Stimulated activated effector memory CD8-positive, alpha-beta T cell treated with anti-CD3 and anti-CD28 coated beads, Interleukin-12 subunit alpha, Interleukin-12 subunit beta, amount 100 ng/mL, for 72 hours (primary cell): ENCODE measurements at regions not wholly inside any gene's neighbourhood (a gene's known extent, or its start where the extent isn't known, plus 50 kb on each side); places are given as distances from the start of the nearest gene placed in this dataset.

Experiments used
- ATAC-seq: fragments of 150-1000 bp; cut with Tn5 transposase; 2 replicates; pipeline ENCODE4 v1.10.0; 2021
- DNase-seq, 2 donors: peaks; one replicate each; pipeline ENCODE4 v3.0.0; 2021 to 2022; ENCODE audit warnings: low spot score in 2 of 2
- H3K27ac Mint-ChIP-seq: one replicate; pipeline ENCODE4 v1.8.0; 2022; ENCODE audit warnings: mild to moderate bottlenecking, mixed read lengths
- H3K36me3 Mint-ChIP-seq: one replicate; pipeline ENCODE4 v1.8.0; 2022; ENCODE audit warnings: mild to moderate bottlenecking, mixed read lengths
- H3K4me1 Mint-ChIP-seq: one replicate; pipeline ENCODE4 v1.8.0; 2022; ENCODE audit warnings: mixed read lengths
- H3K4me3 Mint-ChIP-seq: one replicate; pipeline ENCODE4 v1.8.0; 2022; ENCODE audit warnings: mild to moderate bottlenecking, mixed read lengths
- H3K9me3 Mint-ChIP-seq: one replicate; pipeline ENCODE4 v1.8.0; 2022; ENCODE audit warnings: mixed read lengths

GRCh38 chr4:158005021-158005420 is 167.8 kb downstream of the GASK1B start:
- ATAC-seq: no peak
- Mint-ChIP-seq H3K27ac (no peak overlapping the region), H3K36me3 (no peaks in the 10 kb centered on the region), H3K4me3 (no peak overlapping the region), H3K9me3 (peaks cover 2% of the 10 kb centered on the region), H3K4me1 (no peaks in the 10 kb centered on the region)
- DNase-seq: no peak

GRCh38 chr4:158004101-158004500 is 168.7 kb downstream of the GASK1B start:
- no peaks in the 10 kb centered on the region for H3K36me3 Mint-ChIP-seq
- DNase-seq (no peak), ATAC-seq (no peak)
- no peaks in the 10 kb centered on the region for H3K9me3 Mint-ChIP-seq
- no peak overlapping the region for H3K27ac Mint-ChIP-seq
- H3K4me1 Mint-ChIP-seq: no peaks in the 10 kb centered on the region
- H3K4me3 Mint-ChIP-seq: no peak overlapping the region

GRCh38 chr4:158003212-158003611 is 169.6 kb downstream of the GASK1B start:
- no peak overlapping the region for H3K27ac Mint-ChIP-seq
- H3K4me3 Mint-ChIP-seq: no peak overlapping the region
- H3K9me3 Mint-ChIP-seq: no peaks in the 10 kb centered on the region
- H3K36me3 Mint-ChIP-seq: no peaks in the 10 kb centered on the region
- no peak for DNase-seq
- no peak for ATAC-seq
- H3K4me1 Mint-ChIP-seq: no peaks in the 10 kb centered on the region

GRCh38 chr4:158002173-158002572 is 170.7 kb downstream of the GASK1B start:
- Mint-ChIP-seq H3K27ac (no peak overlapping the region), H3K4me1 (no peaks in the 10 kb centered on the region), H3K9me3 (no peaks in the 10 kb centered on the region), H3K36me3 (no peaks in the 10 kb centered on the region), H3K4me3 (no peak overlapping the region)
- ATAC-seq (no peak), DNase-seq (no peak)

GRCh38 chr4:158001756-158002155 is 171.1 kb downstream of the GASK1B start:
- Mint-ChIP-seq H3K27ac (no peak overlapping the region), H3K9me3 (no peaks in the 10 kb centered on the region), H3K4me1 (no peaks in the 10 kb centered on the region), H3K4me3 (no peak overlapping the region), H3K36me3 (no peaks in the 10 kb centered on the region)
- no peak for DNase-seq
- ATAC-seq: no peak

- no peaks in the 10 kb centered on the region for H3K9me3 Mint-ChIP-seq
- ATAC-seq (no peak), DNase-seq (no peak)
- no peaks in the 10 kb centered on the region for H3K36me3 Mint-ChIP-seq
- no peak overlapping the region for H3K4me3 Mint-ChIP-seq
- H3K27ac Mint-ChIP-seq: no peak overlapping the region
- no peaks in the 10 kb centered on the region for H3K4me1 Mint-ChIP-seq
Observed at GRCh38 chr4:157999723-158000122, 173.1 kb downstream of the GASK1B start.

GRCh38 chr4:157997296-157997695 is 175.5 kb downstream of the GASK1B start:
- ATAC-seq: no peak
- no peak for DNase-seq
- Mint-ChIP-seq H3K36me3 (no peaks in the 10 kb centered on the region), H3K9me3 (no peaks in the 10 kb centered on the region), H3K4me1 (no peaks in the 10 kb centered on the region), H3K4me3 (no peak overlapping the region), H3K27ac (no peak overlapping the region)

- no peaks in the 10 kb centered on the region for H3K36me3 Mint-ChIP-seq
- H3K4me3 Mint-ChIP-seq: no peak overlapping the region
- no peaks in the 10 kb centered on the region for H3K9me3 Mint-ChIP-seq
- no peaks in the 10 kb centered on the region for H3K4me1 Mint-ChIP-seq
- H3K27ac Mint-ChIP-seq: no peak overlapping the region
- ATAC-seq (no peak), DNase-seq (no peak)
Observed at GRCh38 chr4:157996061-157997028, 176.5 kb downstream of the GASK1B start.

GRCh38 chr4:157994863-157995262 is 178.0 kb downstream of the GASK1B start:
- ATAC-seq: no peak
- Mint-ChIP-seq H3K9me3 (no peaks in the 10 kb centered on the region), H3K4me1 (no peaks in the 10 kb centered on the region), H3K27ac (no peak overlapping the region), H3K4me3 (no peak overlapping the region), H3K36me3 (no peaks in the 10 kb centered on the region)
- DNase-seq: no peak

GRCh38 chr4:157992948-157993839 is 179.6 kb downstream of the GASK1B start:
- Mint-ChIP-seq H3K36me3 (no peaks in the 10 kb centered on the region), H3K27ac (no peak overlapping the region), H3K9me3 (no peaks in the 10 kb centered on the region), H3K4me3 (no peak overlapping the region), H3K4me1 (no peaks in the 10 kb centered on the region)
- ATAC-seq (no peak), DNase-seq (no peak)

- Mint-ChIP-seq H3K4me3 (no peak overlapping the region), H3K9me3 (no peaks in the 10 kb centered on the region), H3K27ac (no peak overlapping the region), H3K36me3 (no peaks in the 10 kb centered on the region), H3K4me1 (no peaks in the 10 kb centered on the region)
- DNase-seq: peak; percentile 11 to 48
- ATAC-seq: no peak
Observed at GRCh38 chr4:157992038-157992705, 180.7 kb downstream of the GASK1B start.

- no peak overlapping the region for H3K27ac Mint-ChIP-seq
- H3K9me3 Mint-ChIP-seq: peaks cover 5% of the 10 kb centered on the region
- no peak overlapping the region for H3K4me3 Mint-ChIP-seq
- H3K4me1 Mint-ChIP-seq: no peaks in the 10 kb centered on the region
- ATAC-seq: no peak
- DNase-seq: no peak
- H3K36me3 Mint-ChIP-seq: no peaks in the 10 kb centered on the region
Observed at GRCh38 chr4:157988641-157989040, 184.2 kb downstream of the GASK1B start.

- no peak for DNase-seq
- H3K4me3 Mint-ChIP-seq: no peak overlapping the region
- no peak for ATAC-seq
- no peaks in the 10 kb centered on the region for H3K36me3 Mint-ChIP-seq
- H3K9me3 Mint-ChIP-seq: peaks cover 8% of the 10 kb centered on the region
- no peaks in the 10 kb centered on the region for H3K4me1 Mint-ChIP-seq
- no peak overlapping the region for H3K27ac Mint-ChIP-seq
Observed at GRCh38 chr4:157984285-157984911, 188.4 kb downstream of the GASK1B start.

- H3K27ac Mint-ChIP-seq: no peak overlapping the region
- H3K4me3 Mint-ChIP-seq: no peak overlapping the region
- H3K4me1 Mint-ChIP-seq: peaks cover 6% of the 10 kb centered on the region
- no peak for ATAC-seq
- H3K9me3 Mint-ChIP-seq: peaks cover 8% of the 10 kb centered on the region
- DNase-seq: no peak
- H3K36me3 Mint-ChIP-seq: no peaks in the 10 kb centered on the region
Observed at GRCh38 chr4:157983300-157983699, 189.5 kb downstream of the GASK1B start.

GRCh38 chr4:157980158-157980557 is 192.7 kb downstream of the GASK1B start:
- no peaks in the 10 kb centered on the region for H3K36me3 Mint-ChIP-seq
- H3K9me3 Mint-ChIP-seq: peaks cover 8% of the 10 kb centered on the region
- H3K4me3 Mint-ChIP-seq: no peak overlapping the region
- H3K4me1 Mint-ChIP-seq: peaks cover 6% of the 10 kb centered on the region
- ATAC-seq (no peak), DNase-seq (no peak)
- no peak overlapping the region for H3K27ac Mint-ChIP-seq
